Neural cell (in vitro differentiated cells): ENCODE measurements at regions not wholly inside any gene's neighbourhood (a gene's known extent, or its start where the extent isn't known, plus 50 kb on each side); places are given as distances from the start of the nearest gene placed in this dataset.

Experiments
- H2AFZ ChIP-seq: fragments of 200-600, 300-800 bp; sonication (generic), shearing (Covaris generic); 2 replicates; pipeline ENCODE4 v1.6.0; 2014; ENCODE audit warnings: low read depth, mild to moderate bottlenecking, antibody characterized with exemption, low read length, moderate library complexity
- H3F3A ChIP-seq: fragments of 200-600 bp; shearing (Covaris generic); 2 replicates; pipeline ENCODE4 v1.6.1; 2016; ENCODE audit warnings: mild to moderate bottlenecking, moderate library complexity, mixed read lengths, antibody characterized with exemption, low read length; ENCODE audit not compliant: insufficient read depth, poor library complexity, severe bottlenecking
- H3K27ac ChIP-seq: fragments of 200-600, 300-800 bp; sonication (generic), shearing (Covaris generic); 2 replicates; pipeline ENCODE4 v1.5.1; 2014; ENCODE audit warnings: mild to moderate bottlenecking, low read length, moderate library complexity
- H3K27me3 ChIP-seq: fragments of 300-800, 200-600 bp; sonication (generic), shearing (Covaris generic); 2 replicates; pipeline ENCODE4 v1.6.0; 2014; ENCODE audit warnings: mild to moderate bottlenecking, low read depth, low read length, moderate library complexity; ENCODE audit not compliant: insufficient read depth
- H3K36me3 ChIP-seq: fragments of 300-800, 200-600 bp; sonication (generic), shearing (Covaris generic); 2 replicates; pipeline ENCODE4 v1.5.1; 2014; ENCODE audit warnings: mild to moderate bottlenecking, antibody characterized with exemption, low read length, moderate library complexity; ENCODE audit not compliant: insufficient read depth
- H3K4me2 ChIP-seq: fragments of 300-800, 200-600 bp; sonication (generic), shearing (Covaris generic); 2 replicates; pipeline ENCODE4 v1.6.0; 2014; ENCODE audit warnings: mild to moderate bottlenecking, low read length
- H3K4me3 ChIP-seq: fragments of 300-800, 200-600 bp; sonication (generic), shearing (Covaris generic); 2 replicates; pipeline ENCODE4 v1.5.1; 2014; ENCODE audit warnings: mild to moderate bottlenecking, low read length, moderate library complexity
- H3K79me2 ChIP-seq: fragments of 200-600 bp; shearing (Covaris generic); replicated peaks from 2 replicates; pipeline ENCODE4 v1.6.0; 2014; ENCODE audit warnings: mild to moderate bottlenecking, low read length, moderate library complexity; ENCODE audit not compliant: insufficient read depth
- H3K9ac ChIP-seq: fragments of 300-800, 200-600 bp; sonication (generic), shearing (Covaris generic); 2 replicates; pipeline ENCODE4 v1.6.1; 2016; ENCODE audit warnings: mild to moderate bottlenecking, low read length, mixed read lengths
- H3K9me2 ChIP-seq: fragments of 200-600 bp; shearing (Covaris generic); 2 replicates; pipeline ENCODE4 v1.6.1; 2016; ENCODE audit warnings: mild to moderate bottlenecking, low read length, mixed read lengths; ENCODE audit not compliant: insufficient read depth
- H3K9me3 ChIP-seq: fragments of 200-600, 300-800 bp; sonication (generic), shearing (Covaris generic); 2 replicates; pipeline ENCODE4 v1.6.1; 2016; ENCODE audit warnings: mild to moderate bottlenecking, mixed run types, low read length, moderate library complexity, mixed read lengths
- H4K20me1 ChIP-seq: fragments of 200-600 bp; shearing (Covaris generic); 2 replicates; pipeline ENCODE4 v1.6.1; 2016; ENCODE audit warnings: mild to moderate bottlenecking, mixed run types; ENCODE audit not compliant: insufficient read depth
- EP300 ChIP-seq: fragments of 450-650 bp; conservative IDR thresholded peaks from 2 replicates; pipeline ENCODE4 v1.6.1; 2014; ENCODE audit warnings: antibody characterized with exemption, mild to moderate bottlenecking, moderate library complexity; ENCODE audit not compliant: poor library complexity, severe bottlenecking
- EZH2 ChIP-seq: fragments of 200-600, 300-800 bp; shearing (Covaris generic), sonication (generic); IDR thresholded peaks from 2 replicates; pipeline ENCODE4 v1.6.1; 2014; ENCODE audit warnings: antibody characterized with exemption, low read length, borderline replicate concordance, mild to moderate bottlenecking; ENCODE audit not compliant: insufficient read depth, poor library complexity, severe bottlenecking
- MXI1 ChIP-seq: fragments of 450-650 bp; conservative IDR thresholded peaks from 2 replicates; pipeline ENCODE4 v1.6.1; 2014; ENCODE audit warnings: antibody characterized with exemption, mild to moderate bottlenecking; ENCODE audit not compliant: poor library complexity, severe bottlenecking
- POLR2AphosphoS5 ChIP-seq: IDR thresholded peaks from 2 replicates; pipeline ENCODE4 v1.6.1; 2012
- RAD21 ChIP-seq: fragments of 450-650 bp; conservative IDR thresholded peaks from 2 replicates; pipeline ENCODE4 v1.6.1; 2014; ENCODE audit warnings: antibody characterized with exemption, mild to moderate bottlenecking, moderate library complexity
- REST ChIP-seq: IDR thresholded peaks from 2 replicates; pipeline ENCODE4 v1.6.1; 2012; ENCODE audit warnings: borderline replicate concordance
- SMC3 ChIP-seq: fragments of 450-650 bp; conservative IDR thresholded peaks from 2 replicates; pipeline ENCODE4 v1.6.1; 2014; ENCODE audit warnings: antibody characterized with exemption, mild to moderate bottlenecking, moderate library complexity; ENCODE audit not compliant: poor library complexity
- TAF1 ChIP-seq: IDR thresholded peaks from 2 replicates; pipeline ENCODE4 v1.6.1; 2012; ENCODE audit warnings: low read depth
- TF ChIP-seq, protein P1 (sequence below): fragments of 450-650 bp; IDR thresholded peaks from 2 replicates; pipeline ENCODE4 v1.5.1; 2014; ENCODE audit warnings: antibody characterized with exemption, mild to moderate bottlenecking, moderate library complexity; ENCODE audit not compliant: poor library complexity, severe bottlenecking

GRCh38 chr14:61893371-61893940 lies 131.2 kb downstream of the SNAPC1 start:
- Histone ChIP-seq H3K9me2 (no peaks in the 10 kb centered on the region), H3K4me2 (no peak overlapping the region), H3K79me2 (no peaks in the 10 kb centered on the region), H3K36me3 (no peaks in the 10 kb centered on the region), H3K27me3 (no peaks in the 10 kb centered on the region), H3K9ac (no peak overlapping the region), H2AFZ (no peak overlapping the region), H3K9me3 (no peaks in the 10 kb centered on the region), H3K4me3 (no peak overlapping the region), H3F3A (no peaks in the 10 kb centered on the region), H4K20me1 (no peaks in the 10 kb centered on the region), H3K27ac (no peak overlapping the region)
- TF ChIP-seq REST (no peak), POLR2AphosphoS5 (no peak), EZH2 (no peak), EP300 (no peak), SMC3 (no peak), RAD21 (no peak), MXI1 (no peak), TAF1 (no peak)
- TF ChIP-seq, protein P1, sequence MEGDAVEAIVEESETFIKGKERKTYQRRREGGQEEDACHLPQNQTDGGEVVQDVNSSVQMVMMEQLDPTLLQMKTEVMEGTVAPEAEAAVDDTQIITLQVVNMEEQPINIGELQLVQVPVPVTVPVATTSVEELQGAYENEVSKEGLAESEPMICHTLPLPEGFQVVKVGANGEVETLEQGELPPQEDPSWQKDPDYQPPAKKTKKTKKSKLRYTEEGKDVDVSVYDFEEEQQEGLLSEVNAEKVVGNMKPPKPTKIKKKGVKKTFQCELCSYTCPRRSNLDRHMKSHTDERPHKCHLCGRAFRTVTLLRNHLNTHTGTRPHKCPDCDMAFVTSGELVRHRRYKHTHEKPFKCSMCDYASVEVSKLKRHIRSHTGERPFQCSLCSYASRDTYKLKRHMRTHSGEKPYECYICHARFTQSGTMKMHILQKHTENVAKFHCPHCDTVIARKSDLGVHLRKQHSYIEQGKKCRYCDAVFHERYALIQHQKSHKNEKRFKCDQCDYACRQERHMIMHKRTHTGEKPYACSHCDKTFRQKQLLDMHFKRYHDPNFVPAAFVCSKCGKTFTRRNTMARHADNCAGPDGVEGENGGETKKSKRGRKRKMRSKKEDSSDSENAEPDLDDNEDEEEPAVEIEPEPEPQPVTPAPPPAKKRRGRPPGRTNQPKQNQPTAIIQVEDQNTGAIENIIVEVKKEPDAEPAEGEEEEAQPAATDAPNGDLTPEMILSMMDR, result no peak

DNA sequence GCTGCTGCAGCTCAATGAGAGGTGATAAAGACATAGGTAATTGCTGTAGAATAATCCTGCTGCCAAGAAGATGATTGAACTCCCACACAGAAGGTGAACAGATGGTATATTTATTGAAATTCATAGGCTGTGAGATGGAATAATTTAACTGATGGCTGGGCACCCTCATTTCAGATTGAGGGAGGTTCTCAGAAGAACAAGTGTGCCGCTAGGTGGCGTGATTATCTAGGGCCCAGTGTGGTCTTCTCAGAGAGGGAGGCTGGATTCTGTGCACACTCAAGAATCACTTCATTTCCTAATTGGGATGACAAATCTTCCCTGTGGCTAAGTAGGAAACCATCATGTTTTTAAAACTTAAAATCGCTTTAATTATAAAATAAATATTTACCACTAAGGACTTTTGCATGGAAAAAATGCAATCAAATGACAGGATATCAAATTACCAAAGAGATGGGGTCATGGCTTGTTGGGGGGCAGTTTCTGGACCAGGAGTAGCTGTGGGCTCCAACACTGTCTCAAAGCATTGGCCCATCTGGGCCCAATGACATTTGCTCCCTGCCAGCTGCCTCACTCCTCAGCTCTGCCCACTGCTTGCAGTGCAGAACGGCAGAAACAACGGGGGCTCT lies 132.3 kb downstream of the SNAPC1 start:
- Histone ChIP-seq H3K9me3 (no peaks in the 10 kb centered on the region), H3K27ac (peak overlapping the region; percentile 13), H3K4me2 (no peak overlapping the region), H4K20me1 (no peaks in the 10 kb centered on the region), H3K79me2 (no peaks in the 10 kb centered on the region), H3K27me3 (no peaks in the 10 kb centered on the region), H3K4me3 (no peak overlapping the region), H3K36me3 (no peaks in the 10 kb centered on the region), H3F3A (no peaks in the 10 kb centered on the region), H3K9ac (no peak overlapping the region), H2AFZ (no peak overlapping the region), H3K9me2 (no peaks in the 10 kb centered on the region)
- peak; percentile 84 for TF ChIP-seq SMC3
- no peak for TF ChIP-seq EZH2
- no peak for TF ChIP-seq REST
- no peak for TF ChIP-seq TAF1
- no peak for TF ChIP-seq EP300
- no peak for TF ChIP-seq MXI1
- TF ChIP-seq, protein P1, result peak; percentile 78
- peak; percentile 82 for TF ChIP-seq RAD21
- TF ChIP-seq POLR2AphosphoS5, result no peak
